A549 (cell line): ENCODE measurements at regions not wholly inside any gene's neighbourhood (a gene's known extent, or its start where the extent isn't known, plus 50 kb on each side); places are given as distances from the start of the nearest gene placed in this dataset.

ENCODE experiments used
- ATAC-seq, 2 experiments: fragments of 200-7000 bp in 1 of 2; fragments of >200 bp in 1 of 2; cut with Nextera tagmentation in 1 of 2; cut with Tn5 transposase in 1 of 2; 3 replicates each; pipeline versions ENCODE4 v1.8.0 to v1.9.1; 2018 to 2020; ENCODE audit warnings: mild to moderate bottlenecking in 1 of 2, moderate library complexity in 1 of 2
- CTCF ChIA-PET: fragments of 300-600 bp; sonication (Branson Sonifier 250); formaldehyde crosslinking; extraction: SDS; loops from one replicate; lab custom pipeline; 2021; ENCODE audit warnings: antibody characterized with exemption, inconsistent platforms; lab: Yijun Ruan, JAX
- POLR2A ChIA-PET: fragments of 350-600 bp; formaldehyde crosslinking; extraction: SDS; loops from one replicate; lab custom pipeline; 2021; ENCODE audit warnings: antibody characterized with exemption, inconsistent platforms; lab: Yijun Ruan, JAX
- DNase-seq, 2 experiments: peaks; one replicate each; pipeline versions ENCODE4 v3.0.0 to v3.0.0-alpha.2; 2011 to 2016; ENCODE audit warnings: low read depth in 1 of 2, low spot score in 1 of 2
- FAIRE-seq: peaks from 2 replicates; lab custom pipeline; 2011; peaks lifted over from hg19 to GRCh38; lab: Jason Lieb, UNC
- H3K27ac ChIP-seq, 2 experiments: fragments of >200 bp; sonication (Bioruptor Twin); formaldehyde crosslinking; 3 replicates each; pipeline ENCODE4 v1.5.1; 2016 to 2017
- H3K4me1 ChIP-seq: fragments of >200 bp; sonication (Bioruptor Twin); formaldehyde crosslinking; 3 replicates; pipeline ENCODE4 v1.6.1; 2016
- H3K4me2 ChIP-seq: fragments of >200 bp; sonication (Bioruptor Twin); formaldehyde crosslinking; 3 replicates; pipeline ENCODE4 v1.6.1; 2016
- H3K4me3 ChIP-seq: fragments of >200 bp; sonication (Bioruptor Twin); formaldehyde crosslinking; 3 replicates; pipeline ENCODE4 v1.5.1; 2016
- H3K9me3 ChIP-seq: fragments of >200 bp; sonication (Bioruptor Twin); formaldehyde crosslinking; 3 replicates; pipeline ENCODE4 v1.6.1; 2016
- BHLHE40 ChIP-seq: IDR thresholded peaks from 2 replicates; pipeline ENCODE4 v1.6.1; 2012; ENCODE audit warnings: low read depth, low read length, inconsistent platforms
- CBX2 ChIP-seq: fragments of 200-600 bp; sonication (generic); IDR thresholded peaks from 2 replicates; pipeline ENCODE4 v1.6.1; 2016; ENCODE audit warnings: low read depth, mild to moderate bottlenecking, borderline replicate concordance
- CBX8 ChIP-seq: fragments of 200-600 bp; sonication (generic); IDR thresholded peaks from 2 replicates; pipeline ENCODE4 v1.6.1; 2016
- EHMT2 ChIP-seq: fragments of 200-600 bp; sonication (generic); IDR thresholded peaks from 2 replicates; pipeline ENCODE4 v1.6.1; 2016; ENCODE audit warnings: antibody characterized with exemption, low read depth, mild to moderate bottlenecking, moderate library complexity
- FOSL2 ChIP-seq, 2 experiments: fragments of 450-650 bp in 1 of 2; fragments of >200 bp in 1 of 2; sonication (Bioruptor Twin) in 1 of 2; formaldehyde crosslinking; IDR thresholded peaks; 2 replicates each; pipeline versions ENCODE4 v1.5.0 to v1.6.1; 2016 to 2020; ENCODE audit warnings: mild to moderate bottlenecking in 1 of 2, moderate library complexity in 1 of 2
- FOXS1 ChIP-seq: fragments of 250-450 bp; sonication (Bioruptor Pico); IDR thresholded peaks from 2 replicates; pipeline ENCODE4 v1.5.0; 2020; ENCODE audit warnings: mild to moderate bottlenecking, moderate library complexity
- GATA3 ChIP-seq: IDR thresholded peaks from 2 replicates; pipeline ENCODE4 v1.6.1; 2012; ENCODE audit warnings: borderline replicate concordance
- HEYL ChIP-seq: fragments of 250-450 bp; sonication (Bioruptor Pico); IDR thresholded peaks from 2 replicates; pipeline ENCODE4 v1.8.0; 2021; ENCODE audit warnings: mild to moderate bottlenecking, moderate library complexity
- JUNB ChIP-seq: fragments of >200 bp; sonication (Bioruptor Twin); formaldehyde crosslinking; IDR thresholded peaks from 2 replicates; pipeline ENCODE4 v1.6.1; 2016
- KDM1A ChIP-seq: fragments of 200-600 bp; sonication (generic); IDR thresholded peaks from 2 replicates; pipeline ENCODE4 v1.6.1; 2016; ENCODE audit warnings: low read depth, mild to moderate bottlenecking
- MAZ ChIP-seq: fragments of 150-350 bp; IDR thresholded peaks from 2 replicates; pipeline ENCODE4 v1.6.1; 2014; ENCODE audit warnings: antibody characterized with exemption, low read depth, low read length, borderline replicate concordance
- POLR2A ChIP-seq: IDR thresholded peaks from 2 replicates; pipeline ENCODE4 v1.6.1; 2012; ENCODE audit warnings: mild to moderate bottlenecking, low read length
- RAD21 ChIP-seq, 2 experiments: fragments of >200 bp in 1 of 2; sonication (Bioruptor Twin) in 1 of 2; formaldehyde crosslinking in 1 of 2; IDR thresholded peaks in 1 of 2; conservative IDR thresholded peaks in 1 of 2; 2 replicates in 1 of 2; 3 replicates in 1 of 2; pipeline ENCODE4 v1.6.1; 2012 to 2018; ENCODE audit warnings: inconsistent platforms in 1 of 2
- SMC3 ChIP-seq: fragments of >200 bp; sonication (Bioruptor Twin); formaldehyde crosslinking; IDR thresholded peaks from 3 replicates; pipeline ENCODE4 v1.6.1; 2018; ENCODE audit warnings: inconsistent platforms
- SREBF2 ChIP-seq: fragments of 450-650 bp; IDR thresholded peaks from 2 replicates; pipeline ENCODE4 v1.6.1; 2014; ENCODE audit warnings: mild to moderate bottlenecking, moderate library complexity
- TFCP2L1 ChIP-seq: fragments of 250-450 bp; sonication (Bioruptor Pico); IDR thresholded peaks from 2 replicates; pipeline ENCODE4 v1.5.0; 2021; ENCODE audit warnings: mild to moderate bottlenecking
- ZNF302 ChIP-seq: fragments of 250-450 bp; sonication (Bioruptor Pico); IDR thresholded peaks from 2 replicates; pipeline ENCODE4 v1.9.0; 2021; ENCODE audit warnings: inconsistent platforms, mild to moderate bottlenecking, moderate library complexity
- ZSCAN20 ChIP-seq: fragments of 250-450 bp; sonication (Bioruptor Pico); IDR thresholded peaks from 2 replicates; pipeline ENCODE4 v1.8.0; 2022; ENCODE audit warnings: mild to moderate bottlenecking, moderate library complexity
- WGBS: methylation state at CpG from one replicate; pipeline ENCODE4 v1.1.6; 2017; ENCODE audit errors: missing lambda C conversion rate; 5-methylcytosine and 5-hydroxymethylcytosine counted together
- TF ChIP-seq, protein P1 (sequence below): fragments of 250-450 bp; sonication (Bioruptor Pico); IDR thresholded peaks from 2 replicates; pipeline ENCODE4 v1.5.0; 2020; ENCODE audit warnings: low read depth, mild to moderate bottlenecking, moderate library complexity
- TF ChIP-seq, protein P2 (sequence below): fragments of >200 bp; sonication (Bioruptor Twin); formaldehyde crosslinking; IDR thresholded peaks from 2 replicates; pipeline ENCODE4 v1.6.1; 2016
- TF ChIP-seq, protein P3 (sequence below): fragments of 150-350 bp; IDR thresholded peaks from 2 replicates; pipeline ENCODE4 v1.6.1; 2014; ENCODE audit warnings: low read depth, mild to moderate bottlenecking, low read length

DNA sequence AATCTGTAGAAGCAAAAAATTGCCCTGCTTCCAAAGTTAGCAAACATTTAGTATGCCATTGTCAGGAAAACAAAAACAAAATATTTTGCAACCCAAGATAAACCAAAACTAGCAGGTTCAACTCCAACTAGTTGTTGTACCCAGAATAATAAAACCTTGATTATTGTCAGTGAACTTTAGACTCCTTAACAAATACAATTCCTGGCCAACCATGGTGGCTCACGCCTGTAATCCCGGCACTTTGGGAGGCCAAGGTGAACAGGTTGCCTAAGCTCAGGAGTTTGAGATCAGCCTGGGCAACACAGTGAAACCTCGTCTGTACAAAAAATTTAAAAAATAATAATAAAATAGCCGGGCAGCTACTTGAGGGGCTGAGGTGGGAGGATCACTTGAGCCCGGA, 53.6 kb upstream of the EPCAM start:
- TF ChIP-seq RAD21 (conservative IDR thresholded peaks at IDR 0.05 in 1 of 2, IDR thresholded peaks at IDR 0.05 in 1 of 2) (no peak), SREBF2 (no peak), MAZ (no peak), TFCP2L1 (CRISPR knock-in tag) (no peak), ZSCAN20 (CRISPR knock-in tag) (no peak), CBX2 (no peak), POLR2A (no peak), GATA3 (no peak), BHLHE40 (no peak), KDM1A (no peak), EHMT2 (no peak), HEYL (CRISPR knock-in tag) (no peak)
- TF ChIP-seq, protein P1, sequence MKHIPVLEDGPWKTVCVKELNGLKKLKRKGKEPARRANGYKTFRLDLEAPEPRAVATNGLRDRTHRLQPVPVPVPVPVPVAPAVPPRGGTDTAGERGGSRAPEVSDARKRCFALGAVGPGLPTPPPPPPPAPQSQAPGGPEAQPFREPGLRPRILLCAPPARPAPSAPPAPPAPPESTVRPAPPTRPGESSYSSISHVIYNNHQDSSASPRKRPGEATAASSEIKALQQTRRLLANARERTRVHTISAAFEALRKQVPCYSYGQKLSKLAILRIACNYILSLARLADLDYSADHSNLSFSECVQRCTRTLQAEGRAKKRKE (CRISPR knock-in tag): no peak
- TF ChIP-seq, protein P2, sequence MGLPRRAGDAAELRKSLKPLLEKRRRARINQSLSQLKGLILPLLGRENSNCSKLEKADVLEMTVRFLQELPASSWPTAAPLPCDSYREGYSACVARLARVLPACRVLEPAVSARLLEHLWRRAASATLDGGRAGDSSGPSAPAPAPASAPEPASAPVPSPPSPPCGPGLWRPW: no peak
- TF ChIP-seq, protein P3, sequence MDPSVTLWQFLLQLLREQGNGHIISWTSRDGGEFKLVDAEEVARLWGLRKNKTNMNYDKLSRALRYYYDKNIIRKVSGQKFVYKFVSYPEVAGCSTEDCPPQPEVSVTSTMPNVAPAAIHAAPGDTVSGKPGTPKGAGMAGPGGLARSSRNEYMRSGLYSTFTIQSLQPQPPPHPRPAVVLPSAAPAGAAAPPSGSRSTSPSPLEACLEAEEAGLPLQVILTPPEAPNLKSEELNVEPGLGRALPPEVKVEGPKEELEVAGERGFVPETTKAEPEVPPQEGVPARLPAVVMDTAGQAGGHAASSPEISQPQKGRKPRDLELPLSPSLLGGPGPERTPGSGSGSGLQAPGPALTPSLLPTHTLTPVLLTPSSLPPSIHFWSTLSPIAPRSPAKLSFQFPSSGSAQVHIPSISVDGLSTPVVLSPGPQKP: no peak
- CTCF ChIA-PET: interaction anchor here (0.6 to 10.6 kb wide), 7 partner anchors 6 to 1288 kb away, joined by 3 to 113 read pairs (median 3); no protein-coding TSS in a partner anchor
- FAIRE-seq: no peak

DNA sequence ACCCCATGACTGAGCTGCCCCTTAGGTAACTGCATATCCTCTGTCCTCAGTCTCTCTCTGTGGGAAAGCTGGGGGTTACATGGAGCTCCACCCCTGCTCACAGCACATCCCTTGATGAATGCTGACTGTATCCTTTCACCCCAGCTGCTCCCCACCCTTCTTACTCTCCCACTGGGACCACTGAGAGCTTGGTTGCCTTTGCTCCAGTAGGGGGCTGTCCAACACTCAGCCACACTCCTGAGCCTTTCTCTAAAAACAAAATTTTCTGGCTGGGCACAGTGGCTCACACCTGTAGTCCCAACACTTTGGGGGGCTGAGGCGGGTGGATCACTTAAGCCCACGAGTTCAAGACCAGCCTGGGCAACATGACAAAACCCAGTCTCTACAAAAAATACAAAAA, 55.4 kb upstream of the EPCAM start:
- no peak for FAIRE-seq
- peaks cover 51% of the 10 kb centered on the region for H3K4me1 ChIP-seq
- POLR2A ChIA-PET: interaction anchor here (1.0 to 1.1 kb wide), 2 partner anchors 139 to 143 kb away, joined by 3 to 5 read pairs; no protein-coding TSS in a partner anchor
- DNase-seq: no peak
- 58% methylated on average over 2 of the region's 2 CpGs for WGBS
- TF ChIP-seq EHMT2 (no peak), CBX8 (no peak)
- TF ChIP-seq, protein P3: no peak
- TF ChIP-seq, all 56 proteins: peak for 0
- no peaks in the 10 kb centered on the region for H3K9me3 ChIP-seq
- CTCF ChIA-PET: interaction anchor here (1.0 to 9.8 kb wide), 11 partner anchors 8 to 300 kb away, joined by 3 to 113 read pairs (median 4); no protein-coding TSS in a partner anchor
- ATAC-seq: peak in 1 of 2 experiments; percentile 3; a peak in 1 of 6 replicates
- peak overlapping the region; percentile 40 for H3K4me2 ChIP-seq
- H3K27ac ChIP-seq: peak overlapping the region; percentile 78 to 83; a peak in 5 of 6 replicates
- no peak overlapping the region for H3K4me3 ChIP-seq

More for the DNA sequence above, 53.6 kb upstream of the EPCAM start:
- Histone ChIP-seq H3K9me3 (no peaks in the 10 kb centered on the region), H3K4me1 (peaks cover 46% of the 10 kb centered on the region), H3K4me2 (no peak overlapping the region), H3K27ac (peak overlapping the region in 1 of 2 experiments; percentile 27; a peak in 3 of 6 replicates), H3K4me3 (no peak overlapping the region)
- POLR2A ChIA-PET: no interaction called here
- ATAC-seq: no peak
- DNase-seq: no peak
- WGBS: 80% methylated on average over 5 of the region's 5 CpGs

DNA sequence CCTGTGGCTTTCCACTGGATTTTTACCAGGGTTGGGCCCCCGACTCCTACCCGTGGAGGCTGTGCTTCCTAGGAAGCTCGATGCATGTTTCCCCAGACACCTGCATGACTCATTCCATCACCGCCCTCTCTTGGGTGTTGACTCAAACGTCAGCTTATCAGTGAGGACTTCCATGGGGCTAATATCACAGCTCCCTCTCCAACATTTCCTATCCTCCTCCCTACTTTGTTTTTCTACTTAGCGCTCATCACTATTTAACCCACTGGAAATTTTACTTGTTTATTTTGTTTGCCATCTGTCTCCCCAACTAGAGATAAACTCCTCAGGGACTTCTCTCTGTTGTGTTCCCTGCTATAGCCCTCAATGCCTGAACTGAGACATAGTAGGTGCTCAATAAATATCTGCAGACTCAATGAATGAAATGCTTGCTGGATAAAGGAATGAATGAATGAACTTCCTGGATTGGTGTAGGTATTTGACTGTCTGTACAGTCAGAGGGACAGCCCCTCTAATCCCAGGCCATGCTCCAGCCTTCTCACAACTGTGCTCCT, 55.9 kb upstream of the EPCAM start:
- peaks cover 52% of the 10 kb centered on the region for H3K4me1 ChIP-seq
- H3K9me3 ChIP-seq: no peaks in the 10 kb centered on the region
- ChIA-PET POLR2A (interaction anchor here (1.0 to 1.1 kb wide), 2 partner anchors 139 to 143 kb away, joined by 3 to 5 read pairs; no protein-coding TSS in a partner anchor), CTCF (interaction anchor here (0.6 to 9.8 kb wide), 14 partner anchors 8 to 299 kb away, joined by 3 to 113 read pairs (median 4); no protein-coding TSS in a partner anchor)
- no peak overlapping the region for H3K4me3 ChIP-seq
- peak; percentile 76 to 78 for DNase-seq
- no peak for FAIRE-seq
- peak; percentile 61; the same call in 1 of the 2 replicates for TF ChIP-seq FOSL2 (IDR thresholded peaks at IDR 0.05)
- peak; percentile 90 for TF ChIP-seq FOSL2 (CRISPR knock-in tag; IDR thresholded peaks at IDR 0.05)
- peak; percentile 42; the same call in 2 of the 3 replicates for TF ChIP-seq SMC3
- peak; percentile 43 to 48; a peak in 4 of 5 replicates for TF ChIP-seq RAD21 (conservative IDR thresholded peaks at IDR 0.05 in 1 of 2, IDR thresholded peaks at IDR 0.05 in 1 of 2)
- peak; percentile 47 for TF ChIP-seq JUNB
- TF ChIP-seq ZNF302: no peak
- TF ChIP-seq FOXS1 (CRISPR knock-in tag): no peak
- peak overlapping the region; percentile 40 for H3K4me2 ChIP-seq
- WGBS: 11% methylated on average over 6 of the region's 6 CpGs
- H3K27ac ChIP-seq: peak overlapping the region; percentile 78 to 83
- ATAC-seq: peak; percentile 57
